Activated naive CD8-positive, alpha-beta T cell treated with anti-CD3 and anti-CD28 coated beads for 36 hours (primary cell): ENCODE measurements at regions not wholly inside any gene's neighbourhood (a gene's known extent, or its start where the extent isn't known, plus 50 kb on each side); places are given as distances from the start of the nearest gene placed in this dataset.

Experiments used
- DNase-seq: peaks from one replicate; pipeline ENCODE4 v3.0.0; 2021
- H3K27ac Mint-ChIP-seq: one replicate; pipeline ENCODE4 v1.8.0; 2022; ENCODE audit warnings: mild to moderate bottlenecking, moderate library complexity, mixed read lengths
- H3K27me3 Mint-ChIP-seq: one replicate; pipeline ENCODE4 v1.8.0; 2022; ENCODE audit warnings: mild to moderate bottlenecking, mixed read lengths
- H3K36me3 Mint-ChIP-seq: one replicate; pipeline ENCODE4 v1.8.0; 2021; ENCODE audit warnings: mild to moderate bottlenecking, mixed read lengths
- H3K4me1 Mint-ChIP-seq: one replicate; pipeline ENCODE4 v1.8.0; 2021; ENCODE audit warnings: mixed read lengths
- H3K4me3 Mint-ChIP-seq: one replicate; pipeline ENCODE4 v1.8.0; 2022; ENCODE audit warnings: mild to moderate bottlenecking, moderate library complexity, mixed read lengths
- H3K9me3 Mint-ChIP-seq: one replicate; pipeline ENCODE4 v1.8.0; 2022; ENCODE audit warnings: mixed read lengths

DNA sequence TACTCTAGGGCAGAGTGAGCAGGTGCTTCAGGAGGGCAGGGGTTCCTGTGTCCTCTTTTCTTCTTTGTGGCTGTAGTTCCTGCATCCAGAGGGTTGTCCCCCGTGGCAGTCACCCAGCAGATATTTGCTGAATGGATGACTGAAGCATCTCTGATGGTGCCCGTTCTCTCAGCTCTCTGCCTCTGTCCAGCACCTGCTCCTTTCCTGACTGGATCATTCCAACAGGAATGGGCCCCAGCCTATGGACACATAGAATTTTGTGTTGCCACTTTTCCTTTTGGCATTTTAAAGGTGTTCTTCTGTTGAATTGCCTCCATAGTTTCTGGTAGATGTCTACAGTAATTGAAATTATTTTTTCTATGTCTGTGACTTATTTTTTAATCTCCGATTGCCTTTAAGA, 372.5 kb upstream of the C1orf174 start:
- no peak overlapping the region for H3K4me3 Mint-ChIP-seq
- peaks cover 1% of the 10 kb centered on the region for H3K4me1 Mint-ChIP-seq
- DNase-seq = no peak
- H3K9me3 Mint-ChIP-seq = peaks cover 8% of the 10 kb centered on the region
- no peak overlapping the region for H3K27ac Mint-ChIP-seq
- peaks cover 5% of the 10 kb centered on the region for H3K36me3 Mint-ChIP-seq
- peaks cover 49% of the 10 kb centered on the region for H3K27me3 Mint-ChIP-seq

DNA sequence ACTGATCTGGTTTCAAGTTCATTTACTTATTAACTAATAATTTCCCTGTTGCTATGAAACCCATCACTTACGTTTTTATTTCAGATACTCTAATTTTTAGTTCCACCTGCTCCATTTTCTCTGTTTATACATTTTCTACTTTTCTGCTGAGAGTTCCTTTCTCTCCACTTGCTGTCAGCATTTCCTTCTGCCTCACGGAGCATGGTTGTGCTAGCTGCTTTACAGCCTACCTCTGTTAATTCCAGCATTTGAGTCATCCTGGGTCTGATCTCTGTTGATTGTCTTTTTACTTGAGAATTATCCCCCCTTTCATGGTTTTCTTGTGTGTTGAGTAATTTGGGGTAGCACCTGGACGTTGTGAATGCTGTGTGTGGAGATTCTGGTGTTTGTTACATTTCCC, 373.2 kb upstream of the C1orf174 start:
- Mint-ChIP-seq H3K27me3 (peaks cover 54% of the 10 kb centered on the region), H3K36me3 (peaks cover 5% of the 10 kb centered on the region), H3K4me1 (no peaks in the 10 kb centered on the region), H3K9me3 (peaks cover 13% of the 10 kb centered on the region), H3K27ac (no peak overlapping the region), H3K4me3 (no peak overlapping the region)
- no peak for DNase-seq

- Mint-ChIP-seq H3K9me3 (peaks cover 13% of the 10 kb centered on the region), H3K36me3 (peaks cover 5% of the 10 kb centered on the region), H3K27ac (no peak overlapping the region), H3K27me3 (peaks cover 54% of the 10 kb centered on the region), H3K4me3 (no peak overlapping the region), H3K4me1 (no peaks in the 10 kb centered on the region)
- no peak for DNase-seq
These were observed 373.7 kb upstream of the C1orf174 start for GRCh38 chr1:4273747-4274146.

DNA sequence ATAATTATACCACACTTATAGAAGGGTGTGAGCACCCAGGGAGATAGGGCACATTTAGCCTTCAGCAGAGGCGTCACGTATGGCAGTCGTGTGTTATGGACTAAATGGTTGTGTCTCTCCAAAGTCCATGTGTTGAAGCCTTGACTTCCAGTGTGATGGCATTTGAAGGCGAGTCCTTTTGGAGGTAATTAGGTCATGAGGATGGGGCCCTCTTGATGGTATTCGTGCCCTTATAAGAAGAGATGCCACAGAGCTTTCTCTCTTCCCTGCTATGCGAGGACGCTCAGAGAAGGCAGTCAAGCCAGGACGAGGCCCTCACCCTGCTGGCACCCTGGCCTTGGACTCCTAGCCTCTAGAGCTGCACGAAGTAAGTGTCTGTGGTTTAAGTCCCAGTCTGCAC, 375.0 kb upstream of the C1orf174 start:
- Mint-ChIP-seq H3K36me3 (peaks cover 5% of the 10 kb centered on the region), H3K4me3 (no peak overlapping the region), H3K9me3 (peaks cover 13% of the 10 kb centered on the region), H3K27ac (no peak overlapping the region), H3K4me1 (no peaks in the 10 kb centered on the region), H3K27me3 (peaks cover 53% of the 10 kb centered on the region)
- no peak for DNase-seq

DNA sequence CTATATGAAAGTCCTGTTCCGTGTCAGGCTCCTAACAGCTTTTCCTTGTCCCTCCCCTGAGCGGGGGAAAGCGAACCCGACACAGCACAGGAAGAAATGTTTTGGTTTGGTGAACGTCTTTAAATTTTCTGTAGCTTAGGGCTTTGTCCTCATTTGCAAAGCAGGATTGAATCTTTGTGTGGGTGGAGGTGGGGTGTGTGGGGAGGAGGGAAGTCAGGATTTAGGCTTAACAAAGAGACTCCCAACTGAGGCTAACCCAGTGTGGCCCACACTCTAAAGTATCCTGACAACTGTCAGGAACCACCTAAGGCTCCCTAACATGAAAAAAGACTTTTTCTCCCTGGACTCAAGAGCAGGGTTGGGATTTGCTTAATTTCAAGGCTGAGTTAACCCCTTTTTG, 376.2 kb upstream of the C1orf174 start:
- H3K27ac Mint-ChIP-seq = no peak overlapping the region
- peaks cover 44% of the 10 kb centered on the region for H3K27me3 Mint-ChIP-seq
- no peak for DNase-seq
- H3K9me3 Mint-ChIP-seq = peaks cover 13% of the 10 kb centered on the region
- H3K4me1 Mint-ChIP-seq = no peaks in the 10 kb centered on the region
- peaks cover 5% of the 10 kb centered on the region for H3K36me3 Mint-ChIP-seq
- no peak overlapping the region for H3K4me3 Mint-ChIP-seq

DNA sequence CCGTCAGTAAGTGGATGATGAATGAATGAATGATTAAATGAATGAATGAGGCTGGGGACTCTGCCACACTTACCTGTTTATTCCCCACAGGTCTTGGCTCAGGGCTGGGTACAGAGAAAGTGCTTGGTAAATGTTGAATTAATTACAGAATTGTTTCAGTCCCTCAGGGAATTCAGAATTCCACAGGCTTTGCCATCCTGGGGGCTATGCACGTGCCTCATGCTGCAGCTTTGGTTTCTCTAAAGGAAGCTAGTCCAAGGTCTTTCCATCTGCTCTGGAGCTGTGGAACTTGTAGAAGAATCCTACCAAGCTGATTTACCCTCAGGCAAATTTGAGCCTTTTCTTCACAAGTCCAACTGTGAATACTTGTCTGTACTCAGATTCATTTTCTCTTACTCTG, 376.8 kb upstream of the AJAP1 start:
- H3K9me3 Mint-ChIP-seq = peaks cover 15% of the 10 kb centered on the region
- H3K4me1 Mint-ChIP-seq = no peaks in the 10 kb centered on the region
- H3K4me3 Mint-ChIP-seq = no peak overlapping the region
- peaks cover 36% of the 10 kb centered on the region for H3K27me3 Mint-ChIP-seq
- no peak for DNase-seq
- H3K27ac Mint-ChIP-seq = no peak overlapping the region
- H3K36me3 Mint-ChIP-seq = peaks cover 5% of the 10 kb centered on the region

- no peaks in the 10 kb centered on the region for H3K36me3 Mint-ChIP-seq
- DNase-seq = no peak
- H3K4me1 Mint-ChIP-seq = no peaks in the 10 kb centered on the region
- H3K4me3 Mint-ChIP-seq = no peak overlapping the region
- H3K9me3 Mint-ChIP-seq = peaks cover 7% of the 10 kb centered on the region
- no peak overlapping the region for H3K27ac Mint-ChIP-seq
- H3K27me3 Mint-ChIP-seq = peaks cover 24% of the 10 kb centered on the region
These were observed 369.4 kb upstream of the AJAP1 start for GRCh38 chr1:4284976-4285375.

GRCh38 chr1:4292861-4293260, 361.5 kb upstream of the AJAP1 start:
- peaks cover 49% of the 10 kb centered on the region for H3K27me3 Mint-ChIP-seq
- H3K4me1 Mint-ChIP-seq = no peaks in the 10 kb centered on the region
- no peak overlapping the region for H3K4me3 Mint-ChIP-seq
- H3K36me3 Mint-ChIP-seq = no peaks in the 10 kb centered on the region
- DNase-seq = no peak
- H3K27ac Mint-ChIP-seq = no peak overlapping the region
- peaks cover 8% of the 10 kb centered on the region for H3K9me3 Mint-ChIP-seq

- H3K4me1 Mint-ChIP-seq = no peaks in the 10 kb centered on the region
- peaks cover 7% of the 10 kb centered on the region for H3K9me3 Mint-ChIP-seq
- no peak for DNase-seq
- H3K36me3 Mint-ChIP-seq = no peaks in the 10 kb centered on the region
- H3K27me3 Mint-ChIP-seq = peaks cover 11% of the 10 kb centered on the region
- no peak overlapping the region for H3K4me3 Mint-ChIP-seq
- no peak overlapping the region for H3K27ac Mint-ChIP-seq
These were observed 355.9 kb upstream of the AJAP1 start for GRCh38 chr1:4298361-4299083.

DNA sequence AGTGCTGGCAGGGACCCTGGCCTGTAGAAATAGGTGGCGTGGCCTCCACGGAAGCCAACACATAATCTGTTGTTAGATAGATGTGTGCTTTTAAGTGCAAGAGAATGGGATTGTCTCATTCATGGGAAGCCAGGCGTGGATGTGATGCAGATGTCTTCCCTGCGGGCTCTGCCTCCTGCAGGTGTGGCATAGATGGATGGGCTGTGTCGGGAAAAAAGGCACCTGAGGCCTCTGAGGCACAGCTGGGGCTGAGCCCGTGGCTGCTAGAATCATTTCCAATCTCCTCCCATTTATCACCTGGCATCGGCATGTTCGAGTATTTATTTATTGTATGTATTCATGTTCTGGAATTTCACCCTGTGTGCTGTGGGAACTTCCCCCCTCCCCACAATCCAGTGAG, 353.4 kb upstream of the AJAP1 start:
- DNase-seq = no peak
- Mint-ChIP-seq H3K9me3 (peaks cover 7% of the 10 kb centered on the region), H3K36me3 (no peaks in the 10 kb centered on the region), H3K4me3 (no peak overlapping the region), H3K27ac (no peak overlapping the region), H3K4me1 (no peaks in the 10 kb centered on the region), H3K27me3 (peaks cover 4% of the 10 kb centered on the region)

DNA sequence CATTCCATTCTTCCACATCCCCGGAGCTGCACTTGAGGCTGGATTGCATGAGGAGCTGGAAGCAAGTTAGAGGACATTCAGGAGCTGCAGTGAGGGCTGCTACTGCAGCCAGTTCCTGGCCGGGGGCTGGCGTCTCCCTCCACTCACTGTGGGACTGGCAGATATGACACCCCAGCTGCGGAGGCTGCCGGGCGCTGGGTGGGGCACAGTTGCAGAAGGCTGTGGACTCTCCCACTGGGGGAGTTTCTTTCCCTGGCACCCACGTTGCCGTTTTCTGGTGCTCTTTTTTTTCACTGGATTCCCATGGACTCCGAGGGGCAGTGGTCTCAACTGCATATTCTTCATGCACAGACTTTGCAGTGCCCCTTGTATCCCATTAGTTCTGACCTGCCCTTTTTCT, 351.1 kb upstream of the AJAP1 start:
- H3K27ac Mint-ChIP-seq = no peak overlapping the region
- no peak for DNase-seq
- H3K9me3 Mint-ChIP-seq = peaks cover 3% of the 10 kb centered on the region
- peaks cover 4% of the 10 kb centered on the region for H3K27me3 Mint-ChIP-seq
- no peaks in the 10 kb centered on the region for H3K4me1 Mint-ChIP-seq
- no peak overlapping the region for H3K4me3 Mint-ChIP-seq
- H3K36me3 Mint-ChIP-seq = no peaks in the 10 kb centered on the region

DNA sequence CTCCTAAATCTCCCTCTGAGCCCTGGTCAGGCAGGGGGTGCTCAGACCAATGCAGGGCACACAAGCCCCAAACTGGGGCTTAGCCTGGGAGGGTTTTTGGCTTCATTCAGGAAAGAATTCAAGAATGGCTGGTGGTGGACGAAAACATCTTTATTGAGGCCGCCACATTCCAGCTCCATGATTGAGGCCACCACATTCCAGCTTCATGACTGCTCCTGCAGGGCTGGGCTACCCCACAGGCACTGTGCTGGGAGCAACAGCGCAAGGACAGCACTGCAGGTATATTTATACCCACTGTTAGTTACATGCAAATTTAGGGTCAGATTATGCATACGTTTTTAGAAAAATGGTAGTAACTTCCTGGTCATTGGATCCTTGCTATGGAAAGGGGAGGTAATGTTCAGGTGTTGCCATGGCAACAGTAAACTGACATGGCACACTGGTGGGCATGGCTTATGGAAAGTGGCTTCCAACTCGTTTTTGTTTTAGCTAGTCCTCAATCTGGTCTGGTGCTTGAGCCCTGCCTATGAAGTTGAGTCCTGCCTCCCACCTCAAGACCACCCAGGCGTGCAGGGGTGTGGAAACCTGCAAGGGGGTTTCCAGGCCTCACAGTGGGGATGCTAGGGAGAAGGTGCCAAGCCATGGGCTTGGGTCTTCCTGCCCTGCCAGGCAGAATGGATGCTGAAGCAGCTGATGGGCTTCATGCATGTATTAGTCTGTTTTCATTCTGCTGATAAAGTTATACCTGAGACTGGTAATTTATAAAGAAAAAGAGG, 348.7 kb upstream of the AJAP1 start:
- Mint-ChIP-seq H3K9me3 (peaks cover 3% of the 10 kb centered on the region), H3K36me3 (no peaks in the 10 kb centered on the region), H3K27ac (no peak overlapping the region), H3K4me1 (no peaks in the 10 kb centered on the region), H3K4me3 (no peak overlapping the region), H3K27me3 (no peaks in the 10 kb centered on the region)
- no peak for DNase-seq

DNA sequence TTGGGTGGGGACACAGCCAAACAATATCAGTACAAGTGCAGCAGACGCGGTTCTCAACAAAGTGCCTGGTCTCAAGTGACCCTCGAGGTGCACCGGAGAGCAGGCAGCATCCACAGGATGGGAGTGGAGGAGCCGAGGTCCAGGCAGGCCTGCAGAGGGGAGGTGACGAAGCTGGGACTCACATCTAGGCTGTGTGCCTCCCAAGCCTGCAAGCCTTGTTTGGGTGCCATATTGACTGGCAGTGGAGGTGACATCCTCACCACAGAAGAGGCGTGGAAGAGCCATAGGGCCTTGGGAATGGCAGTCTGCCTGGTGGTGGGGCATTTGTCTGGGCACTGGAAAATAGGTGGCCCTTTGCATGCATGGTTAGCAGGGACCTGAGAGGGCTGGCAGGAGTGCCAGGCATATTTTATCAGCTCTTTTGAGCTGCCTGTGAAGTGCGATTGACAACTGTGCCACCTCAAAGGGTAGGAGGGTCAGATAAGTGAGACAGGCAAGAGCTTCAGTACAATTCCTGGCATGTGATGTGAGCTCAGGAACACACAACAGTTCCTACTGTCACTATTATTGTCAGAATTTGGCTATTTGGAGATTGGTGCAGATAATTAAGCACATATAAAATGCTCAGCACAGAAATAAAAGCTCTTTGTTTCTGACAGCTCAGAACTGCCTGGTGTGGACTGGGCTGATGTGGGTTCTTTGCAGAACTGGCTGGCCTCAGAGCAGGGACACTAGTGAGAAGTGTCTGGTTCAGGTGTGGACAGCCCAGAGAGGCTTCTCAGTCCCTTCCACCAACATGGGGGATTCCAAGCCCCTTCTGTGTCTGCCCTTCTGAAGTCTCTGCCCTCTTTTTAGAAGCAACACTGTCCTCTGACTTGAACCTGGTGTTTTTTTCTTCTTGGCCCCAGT, 347.6 kb upstream of the AJAP1 start:
- Mint-ChIP-seq H3K27ac (no peak overlapping the region), H3K9me3 (peaks cover 3% of the 10 kb centered on the region), H3K36me3 (no peaks in the 10 kb centered on the region), H3K27me3 (no peaks in the 10 kb centered on the region), H3K4me1 (no peaks in the 10 kb centered on the region), H3K4me3 (no peak overlapping the region)
- DNase-seq = no peak

GRCh38 chr1:4307468-4307845, 347.0 kb upstream of the AJAP1 start:
- Mint-ChIP-seq H3K27me3 (no peaks in the 10 kb centered on the region), H3K9me3 (peaks cover 3% of the 10 kb centered on the region), H3K36me3 (no peaks in the 10 kb centered on the region), H3K27ac (no peak overlapping the region), H3K4me1 (no peaks in the 10 kb centered on the region), H3K4me3 (no peak overlapping the region)
- DNase-seq = no peak

GRCh38 chr1:4307911-4308545, 346.4 kb upstream of the AJAP1 start:
- no peaks in the 10 kb centered on the region for H3K9me3 Mint-ChIP-seq
- H3K4me1 Mint-ChIP-seq = no peaks in the 10 kb centered on the region
- DNase-seq = no peak
- H3K27ac Mint-ChIP-seq = no peak overlapping the region
- no peaks in the 10 kb centered on the region for H3K27me3 Mint-ChIP-seq
- no peaks in the 10 kb centered on the region for H3K36me3 Mint-ChIP-seq
- no peak overlapping the region for H3K4me3 Mint-ChIP-seq
